SK-N-SH (cell line): ENCODE measurements at regions not wholly inside any gene's neighbourhood (a gene's known extent, or its start where the extent isn't known, plus 50 kb on each side); places are given as distances from the start of the nearest gene placed in this dataset.

Experiments used
- CTCF ChIA-PET: fragments of 300-600, 350-600 bp; formaldehyde crosslinking; extraction: SDS; loops from one replicate; lab custom pipeline; 2021; lab: Yijun Ruan, JAX
- POLR2A ChIA-PET: fragments of 350-600 bp; sonication (Branson Sonifier 250); formaldehyde crosslinking; extraction: SDS; loops from one replicate; lab custom pipeline; 2020; ENCODE audit warnings: antibody characterized with exemption, inconsistent platforms; lab: Yijun Ruan, JAX
- DNase-seq: peaks from one replicate; pipeline ENCODE4 v3.0.0; 2012
- H2AFZ ChIP-seq: fragments of 200-600 bp; sonication (generic); 2 replicates; pipeline ENCODE4 v1.8.1; 2016; ENCODE audit warnings: antibody characterized with exemption, mild to moderate bottlenecking, low read depth
- H3F3A ChIP-seq: fragments of 200-600 bp; sonication (generic); replicated peaks from 2 replicates; pipeline ENCODE3; 2016; ENCODE audit warnings: antibody characterized with exemption, mild to moderate bottlenecking; ENCODE audit not compliant: insufficient read depth
- H3K27ac ChIP-seq, 2 experiments: fragments of 200-500 bp in 1 of 2; fragments of 200-600 bp in 1 of 2; sonication (Bioruptor generic) in 1 of 2; sonication (generic), shearing (Covaris generic) in 1 of 2; 2 replicates each; pipeline versions ENCODE4 v1.5.1 to v1.6.1; 2014 to 2016; ENCODE audit warnings: low read depth in 2 of 2, inconsistent platforms in 1 of 2, low read length in 1 of 2, mild to moderate bottlenecking in 1 of 2, mixed read lengths in 1 of 2
- H3K27me3 ChIP-seq: fragments of 200-600 bp; sonication (generic), shearing (Covaris generic); 2 replicates; pipeline ENCODE4 v1.6.1; 2016; ENCODE audit warnings: mixed run types; ENCODE audit not compliant: insufficient read depth
- H3K36me3 ChIP-seq, 2 experiments: fragments of 200-500 bp in 1 of 2; fragments of 200-600 bp in 1 of 2; sonication (Bioruptor generic) in 1 of 2; sonication (generic) in 1 of 2; replicated peaks in 1 of 2; 2 replicates each; pipeline versions ENCODE3 to v1.5.1; 2014 to 2016; ENCODE audit warnings: low read length in 1 of 2, mild to moderate bottlenecking in 1 of 2; ENCODE audit not compliant: insufficient read depth in 2 of 2, control insufficient read depth in 1 of 2
- H3K4me1 ChIP-seq, 2 experiments: fragments of 200-500 bp in 1 of 2; fragments of 200-600 bp in 1 of 2; sonication (Bioruptor generic) in 1 of 2; sonication (generic), shearing (Covaris generic) in 1 of 2; 2 replicates each; pipeline versions ENCODE4 v1.5.1 to v1.6.1; 2014 to 2016; ENCODE audit warnings: low read depth in 1 of 2, low read length in 1 of 2, mixed run types in 1 of 2; ENCODE audit not compliant: insufficient read depth in 2 of 2, control insufficient read depth in 1 of 2
- H3K4me2 ChIP-seq: fragments of 200-600 bp; sonication (generic), shearing (Covaris generic); 2 replicates; pipeline ENCODE4 v1.6.1; 2017; ENCODE audit warnings: mixed run types
- H3K4me3 ChIP-seq, 2 experiments: fragments of 200-500 bp in 1 of 2; fragments of 200-600 bp in 1 of 2; sonication (Bioruptor generic) in 1 of 2; sonication (generic), shearing (Covaris generic) in 1 of 2; 2 replicates each; pipeline versions ENCODE4 v1.5.1 to v1.8.1; 2014 to 2016; ENCODE audit warnings: low read depth in 2 of 2, inconsistent platforms in 1 of 2, low read length in 1 of 2, mild to moderate bottlenecking in 1 of 2, mixed read lengths in 1 of 2, moderate library complexity in 1 of 2
- H3K79me2 ChIP-seq: fragments of 200-600 bp; sonication (generic); 2 replicates; pipeline ENCODE4 v1.8.1; 2017; ENCODE audit warnings: mild to moderate bottlenecking; ENCODE audit not compliant: insufficient read depth
- H3K9ac ChIP-seq: fragments of 200-600 bp; sonication (generic); 2 replicates; pipeline ENCODE4 v1.6.1; 2017; ENCODE audit warnings: mixed run types
- H3K9me2 ChIP-seq: fragments of 200-600 bp; sonication (generic); 2 replicates; pipeline ENCODE4 v1.6.1; 2017; ENCODE audit warnings: mixed run types
- H3K9me3 ChIP-seq: fragments of 200-600 bp; sonication (generic); 2 replicates; pipeline ENCODE4 v1.6.1; 2017; ENCODE audit warnings: mixed run types, mild to moderate bottlenecking, moderate library complexity
- H4K20me1 ChIP-seq: fragments of 200-600 bp; sonication (generic); 2 replicates; pipeline ENCODE4 v1.6.1; 2017; ENCODE audit warnings: mild to moderate bottlenecking, mixed run types; ENCODE audit not compliant: insufficient read depth
- CHD2 ChIP-seq: fragments of 150-350 bp; IDR thresholded peaks from 2 replicates; pipeline ENCODE4 v1.6.1; 2018; ENCODE audit warnings: low read length; ENCODE audit not compliant: partially characterized antibody
- FOXM1 ChIP-seq: IDR thresholded peaks from 2 replicates; pipeline ENCODE4 v1.4.0; 2012; ENCODE audit warnings: low read depth, mild to moderate bottlenecking
- JUND ChIP-seq: IDR thresholded peaks from 2 replicates; pipeline ENCODE4 v1.4.0; 2012
- MEF2A ChIP-seq: IDR thresholded peaks from 2 replicates; pipeline ENCODE4 v1.4.0; 2012; ENCODE audit warnings: low read depth, borderline replicate concordance
- NRF1 ChIP-seq: IDR thresholded peaks from 2 replicates; pipeline ENCODE4 v1.6.1; 2012; ENCODE audit warnings: low read depth, mild to moderate bottlenecking, low read length
- TCF12 ChIP-seq: IDR thresholded peaks from 2 replicates; pipeline ENCODE4 v1.4.0; 2012
- WGBS: methylation state at CpG from one replicate; pipeline ENCODE4 v1.1.6; 2017; ENCODE audit warnings: low lambda C conversion rate; 5-methylcytosine and 5-hydroxymethylcytosine counted together
- TF ChIP-seq, protein P1 (sequence below): fragments of 150-350 bp; IDR thresholded peaks from 2 replicates; pipeline ENCODE4 v1.6.1; 2016; ENCODE audit warnings: mild to moderate bottlenecking, low read depth, low read length
- TF ChIP-seq, protein P2 (sequence below): IDR thresholded peaks from 2 replicates; pipeline ENCODE4 v1.4.0; 2012; ENCODE audit warnings: low read depth, borderline replicate concordance
- TF ChIP-seq, protein P3 (sequence below): IDR thresholded peaks from 2 replicates; pipeline ENCODE4 v1.4.0; 2012; ENCODE audit warnings: low read depth, borderline replicate concordance
- TF ChIP-seq, protein P4 (sequence below): fragments of 200-600 bp; sonication (generic); IDR thresholded peaks from 2 replicates; pipeline ENCODE4 v1.6.1; 2017; ENCODE audit warnings: antibody characterized with exemption, mild to moderate bottlenecking, moderate library complexity

DNA sequence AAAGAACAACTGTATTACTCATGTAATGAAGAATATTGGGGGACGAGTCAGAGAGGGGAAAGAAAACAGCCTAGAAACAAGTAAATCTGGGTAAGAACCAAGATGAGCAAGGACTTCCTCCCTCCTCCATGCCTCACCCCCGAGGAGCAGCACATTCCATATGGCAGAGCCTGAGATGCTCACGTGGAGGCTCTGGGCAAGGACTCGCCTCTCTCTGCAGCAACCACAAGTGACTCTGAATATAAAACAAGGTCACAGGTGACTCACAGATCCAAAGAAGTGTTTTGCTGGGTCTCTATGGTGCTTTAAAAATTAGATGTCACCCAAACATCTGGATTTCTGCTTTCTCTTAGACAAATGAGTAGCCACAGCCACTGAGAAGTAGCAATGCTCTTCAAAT, 453.0 kb upstream of the SULF2 start (continued):
- TF ChIP-seq, protein P1, sequence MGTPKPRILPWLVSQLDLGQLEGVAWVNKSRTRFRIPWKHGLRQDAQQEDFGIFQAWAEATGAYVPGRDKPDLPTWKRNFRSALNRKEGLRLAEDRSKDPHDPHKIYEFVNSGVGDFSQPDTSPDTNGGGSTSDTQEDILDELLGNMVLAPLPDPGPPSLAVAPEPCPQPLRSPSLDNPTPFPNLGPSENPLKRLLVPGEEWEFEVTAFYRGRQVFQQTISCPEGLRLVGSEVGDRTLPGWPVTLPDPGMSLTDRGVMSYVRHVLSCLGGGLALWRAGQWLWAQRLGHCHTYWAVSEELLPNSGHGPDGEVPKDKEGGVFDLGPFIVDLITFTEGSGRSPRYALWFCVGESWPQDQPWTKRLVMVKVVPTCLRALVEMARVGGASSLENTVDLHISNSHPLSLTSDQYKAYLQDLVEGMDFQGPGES, result no peak
- TF ChIP-seq, protein P2, sequence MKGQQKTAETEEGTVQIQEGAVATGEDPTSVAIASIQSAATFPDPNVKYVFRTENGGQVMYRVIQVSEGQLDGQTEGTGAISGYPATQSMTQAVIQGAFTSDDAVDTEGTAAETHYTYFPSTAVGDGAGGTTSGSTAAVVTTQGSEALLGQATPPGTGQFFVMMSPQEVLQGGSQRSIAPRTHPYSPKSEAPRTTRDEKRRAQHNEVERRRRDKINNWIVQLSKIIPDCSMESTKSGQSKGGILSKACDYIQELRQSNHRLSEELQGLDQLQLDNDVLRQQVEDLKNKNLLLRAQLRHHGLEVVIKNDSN, result no peak

DNA sequence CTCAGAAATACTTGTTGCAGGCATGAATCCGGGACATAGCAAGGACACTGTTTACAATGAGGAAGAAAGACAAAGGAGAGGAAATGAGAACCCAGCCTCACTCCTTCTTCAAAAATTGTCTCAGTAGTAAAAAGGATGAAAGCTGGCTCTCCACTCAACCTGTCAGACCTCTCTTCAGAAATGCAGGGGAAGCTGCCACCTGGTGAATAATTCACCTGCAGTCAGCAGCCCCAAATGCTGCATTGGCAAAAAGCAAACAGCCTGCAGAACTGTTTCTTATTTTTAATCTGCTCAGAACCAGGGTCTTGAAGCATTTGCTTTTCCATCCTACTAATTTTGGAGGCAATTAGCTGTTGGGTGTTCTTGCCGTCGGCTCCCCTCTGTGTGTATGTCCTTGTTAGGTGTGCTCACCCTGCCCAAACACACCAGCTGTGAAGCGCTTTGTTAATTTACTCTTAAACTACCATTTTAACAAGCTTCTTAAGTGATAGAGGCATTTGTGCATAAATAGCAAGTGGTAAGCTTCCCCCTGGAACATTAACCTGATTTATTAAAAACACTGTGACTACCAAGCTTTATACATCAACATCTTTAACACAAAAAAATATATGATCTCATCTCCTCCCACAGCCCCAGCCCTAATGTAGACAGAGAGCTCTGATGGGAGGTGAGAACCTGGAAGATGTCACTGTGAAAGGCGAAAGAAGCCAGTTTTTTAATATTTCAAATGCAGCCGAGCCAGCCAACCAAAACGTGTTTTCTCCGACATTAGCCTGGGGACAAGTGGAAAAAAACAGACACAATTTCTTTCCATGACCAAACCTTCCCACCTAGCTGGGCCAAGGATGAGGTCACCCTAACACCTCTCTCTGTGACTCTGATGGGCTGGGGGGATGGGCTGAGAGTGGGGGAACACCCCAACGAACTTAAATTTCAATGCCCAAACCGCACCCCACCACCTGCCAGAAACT, 451.0 kb upstream of the SULF2 start:
- CTCF ChIA-PET, result interaction anchor here (0.6 kb wide), 1 partner anchor 450 kb away, joined by 3 read pairs; no protein-coding TSS in a partner anchor
- WGBS, result 46% methylated on average over 10 of the region's 10 CpGs
- Histone ChIP-seq H3K36me3 (no peaks in the 10 kb centered on the region), H3K27ac (no peak overlapping the region), H3K9me3 (no peaks in the 10 kb centered on the region), H2AFZ (no peak overlapping the region), H3K4me1 (peaks cover 0 to 7% of the 10 kb centered on the region in 2 experiments; a peak in 1 of 4 replicates), H3F3A (no peaks in the 10 kb centered on the region), H3K79me2 (no peaks in the 10 kb centered on the region), H3K9me2 (no peaks in the 10 kb centered on the region), H3K4me3 (no peak overlapping the region), H4K20me1 (no peaks in the 10 kb centered on the region), H3K27me3 (no peaks in the 10 kb centered on the region; the same call in 1 of the 2 replicates), H3K9ac (no peak overlapping the region), H3K4me2 (no peak overlapping the region)
- POLR2A ChIA-PET, result no interaction called here
- no peak for TF ChIP-seq FOXM1
- TF ChIP-seq, protein P3, sequence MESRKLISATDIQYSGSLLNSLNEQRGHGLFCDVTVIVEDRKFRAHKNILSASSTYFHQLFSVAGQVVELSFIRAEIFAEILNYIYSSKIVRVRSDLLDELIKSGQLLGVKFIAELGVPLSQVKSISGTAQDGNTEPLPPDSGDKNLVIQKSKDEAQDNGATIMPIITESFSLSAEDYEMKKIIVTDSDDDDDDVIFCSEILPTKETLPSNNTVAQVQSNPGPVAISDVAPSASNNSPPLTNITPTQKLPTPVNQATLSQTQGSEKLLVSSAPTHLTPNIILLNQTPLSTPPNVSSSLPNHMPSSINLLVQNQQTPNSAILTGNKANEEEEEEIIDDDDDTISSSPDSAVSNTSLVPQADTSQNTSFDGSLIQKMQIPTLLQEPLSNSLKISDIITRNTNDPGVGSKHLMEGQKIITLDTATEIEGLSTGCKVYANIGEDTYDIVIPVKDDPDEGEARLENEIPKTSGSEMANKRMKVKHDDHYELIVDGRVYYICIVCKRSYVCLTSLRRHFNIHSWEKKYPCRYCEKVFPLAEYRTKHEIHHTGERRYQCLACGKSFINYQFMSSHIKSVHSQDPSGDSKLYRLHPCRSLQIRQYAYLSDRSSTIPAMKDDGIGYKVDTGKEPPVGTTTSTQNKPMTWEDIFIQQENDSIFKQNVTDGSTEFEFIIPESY, result no peak
- no peak for DNase-seq

DNA sequence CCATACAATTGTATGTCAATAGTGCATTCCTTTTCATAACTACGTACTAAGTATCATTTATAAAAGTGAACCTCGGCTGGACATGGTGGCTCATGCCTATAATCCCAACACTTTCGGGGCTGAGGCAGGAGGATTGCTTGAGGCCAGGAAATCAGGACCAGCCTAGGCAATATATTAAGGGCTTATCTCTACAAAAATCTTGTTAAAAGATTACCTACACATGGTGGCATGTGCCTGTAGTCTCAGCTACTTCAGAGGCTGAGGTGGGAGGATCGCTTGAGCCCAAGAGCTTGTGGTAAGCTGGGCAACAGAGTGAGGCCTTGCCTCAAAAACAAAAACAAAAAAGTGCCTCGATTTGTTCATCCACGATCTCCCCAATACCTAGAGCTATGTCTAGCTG, 449.7 kb upstream of the SULF2 start:
- H4K20me1 ChIP-seq, result no peaks in the 10 kb centered on the region
- H3K27me3 ChIP-seq, result no peaks in the 10 kb centered on the region; the same call in 1 of the 2 replicates
- TF ChIP-seq CHD2 (no peak), JUND (no peak), TCF12 (no peak), NRF1 (no peak), MEF2A (no peak)
- TF ChIP-seq, protein P4, sequence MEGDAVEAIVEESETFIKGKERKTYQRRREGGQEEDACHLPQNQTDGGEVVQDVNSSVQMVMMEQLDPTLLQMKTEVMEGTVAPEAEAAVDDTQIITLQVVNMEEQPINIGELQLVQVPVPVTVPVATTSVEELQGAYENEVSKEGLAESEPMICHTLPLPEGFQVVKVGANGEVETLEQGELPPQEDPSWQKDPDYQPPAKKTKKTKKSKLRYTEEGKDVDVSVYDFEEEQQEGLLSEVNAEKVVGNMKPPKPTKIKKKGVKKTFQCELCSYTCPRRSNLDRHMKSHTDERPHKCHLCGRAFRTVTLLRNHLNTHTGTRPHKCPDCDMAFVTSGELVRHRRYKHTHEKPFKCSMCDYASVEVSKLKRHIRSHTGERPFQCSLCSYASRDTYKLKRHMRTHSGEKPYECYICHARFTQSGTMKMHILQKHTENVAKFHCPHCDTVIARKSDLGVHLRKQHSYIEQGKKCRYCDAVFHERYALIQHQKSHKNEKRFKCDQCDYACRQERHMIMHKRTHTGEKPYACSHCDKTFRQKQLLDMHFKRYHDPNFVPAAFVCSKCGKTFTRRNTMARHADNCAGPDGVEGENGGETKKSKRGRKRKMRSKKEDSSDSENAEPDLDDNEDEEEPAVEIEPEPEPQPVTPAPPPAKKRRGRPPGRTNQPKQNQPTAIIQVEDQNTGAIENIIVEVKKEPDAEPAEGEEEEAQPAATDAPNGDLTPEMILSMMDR, result no peak
- TF ChIP-seq, protein P3, result no peak
- H3K4me1 ChIP-seq, result peaks cover 0 to 10% of the 10 kb centered on the region in 2 experiments; a peak in 1 of 4 replicates
- no peak overlapping the region for H3K27ac ChIP-seq
- H3K9me3 ChIP-seq, result no peaks in the 10 kb centered on the region
- ChIA-PET CTCF (interaction anchor here (0.8 to 1.4 kb wide), 3 partner anchors 12 to 448 kb away, joined by 4 to 7 read pairs (median 5); no protein-coding TSS in a partner anchor), POLR2A (no interaction called here)
- no peak overlapping the region for H3K4me3 ChIP-seq
- no peak overlapping the region for H2AFZ ChIP-seq
- no peak overlapping the region for H3K9ac ChIP-seq
- DNase-seq, result no peak
- H3F3A ChIP-seq, result no peaks in the 10 kb centered on the region
- H3K36me3 ChIP-seq, result no peaks in the 10 kb centered on the region
- no peaks in the 10 kb centered on the region for H3K79me2 ChIP-seq
- no peaks in the 10 kb centered on the region for H3K9me2 ChIP-seq
- WGBS, result 47% methylated on average over 6 of the region's 6 CpGs
- no peak overlapping the region for H3K4me2 ChIP-seq
